HG03039 (cell line): ENCODE measurements at regions not wholly inside any gene's neighbourhood (a gene's known extent, or its start where the extent isn't known, plus 50 kb on each side); places are given as distances from the start of the nearest gene placed in this dataset.
"Not testable (repeated sequence)": the region's sequence is repeated elsewhere in the genome, so short reads cannot be mapped to it uniquely, and the experiment has no call there.

ENCODE experiments used
- ATAC-seq: cut with Tn5 transposase; IDR thresholded peaks from one replicate; pipeline ENCODE4 v1.9.1; 2021; ENCODE audit warnings: mild to moderate bottlenecking, moderate library complexity; ENCODE audit not compliant: unreplicated experiment

- ATAC-seq: no peak
These were observed 279.8 kb upstream of the TNC start for GRCh38 chr9:115397591-115398312.

- no peak for ATAC-seq
These were observed 280.3 kb upstream of the TNC start for GRCh38 chr9:115398313-115398650.

- ATAC-seq: no peak
These were observed 281.0 kb upstream of the TNC start for GRCh38 chr9:115398996-115399395.

GRCh38 chr9:115400796-115401195 lies 282.8 kb upstream of the TNC start:
- no peak for ATAC-seq

- no peak for ATAC-seq
These were observed 283.9 kb upstream of the TNC start for GRCh38 chr9:115401756-115402327.

GRCh38 chr9:115403753-115404152 lies 285.8 kb upstream of the TNC start:
- ATAC-seq: no peak

GRCh38 chr9:115404311-115404710 lies 286.4 kb upstream of the TNC start:
- ATAC-seq: no peak

GRCh38 chr9:115411516-115411915 lies 293.6 kb upstream of the TNC start:
- no peak for ATAC-seq

- no peak for ATAC-seq
These were observed 294.1 kb upstream of the TNC start for GRCh38 chr9:115411993-115412452.

GRCh38 chr9:115412656-115413055 lies 294.7 kb upstream of the TNC start:
- ATAC-seq: no peak

GRCh38 chr9:115413304-115413703 lies 295.3 kb upstream of the TNC start:
- no peak for ATAC-seq

- ATAC-seq: no peak
These were observed 295.9 kb upstream of the TNC start for GRCh38 chr9:115413766-115414382.

- ATAC-seq: no peak
These were observed 296.6 kb upstream of the TNC start for GRCh38 chr9:115414561-115414960.

- ATAC-seq: no peak
These were observed 297.5 kb upstream of the TNC start for GRCh38 chr9:115415450-115415849.

- ATAC-seq: no peak
These were observed 298.3 kb upstream of the TNC start for GRCh38 chr9:115416299-115416698.

GRCh38 chr9:115418181-115418580 lies 300.2 kb upstream of the TNC start:
- not testable (repeated sequence) for ATAC-seq

GRCh38 chr9:115422932-115423440 lies 305.0 kb upstream of the TNC start:
- no peak for ATAC-seq

- ATAC-seq: no peak
These were observed 305.7 kb upstream of the TNC start for GRCh38 chr9:115423646-115424045.

- no peak for ATAC-seq
These were observed 307.6 kb upstream of the TNC start for GRCh38 chr9:115425601-115426000.

- ATAC-seq: no peak
These were observed 319.5 kb upstream of the TNC start for GRCh38 chr9:115437418-115437817.

GRCh38 chr9:115439641-115440040 lies 321.7 kb upstream of the TNC start:
- ATAC-seq: no peak

GRCh38 chr9:115442054-115442453 lies 324.1 kb upstream of the TNC start:
- no peak for ATAC-seq
